ENCODE measurements at regions not wholly inside any gene's neighbourhood (a gene's known extent, or its start where the extent isn't known, plus 50 kb on each side); places are given as distances from the start of the nearest gene placed in this dataset.

DNA sequence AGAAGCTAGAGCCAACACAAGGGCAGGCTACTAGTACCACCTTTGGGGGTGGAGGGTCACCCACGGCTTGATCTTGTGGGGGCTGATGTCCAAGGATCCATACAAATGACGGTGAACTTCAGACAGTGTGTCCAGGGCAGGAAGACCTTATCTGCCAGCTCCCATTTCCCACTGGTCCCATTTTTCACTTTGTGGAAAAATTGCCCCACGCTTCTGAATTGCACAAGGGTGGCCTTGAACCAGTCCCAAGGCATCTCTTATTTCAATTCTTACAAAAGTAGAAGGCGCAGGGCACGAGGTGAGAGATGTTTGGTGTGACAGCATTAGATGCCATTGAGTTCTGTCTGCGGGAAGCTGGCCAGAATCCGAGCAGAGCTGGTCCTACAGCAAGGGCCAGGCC lies 252.7 kb upstream of the CELF2 start:
- whole genome bisulfite sequencing (ENCODE audit: missing lambda C conversion rate) = 7% methylated on average over 7 of the region's 7 CpGs
- no peaks in the 10 kb centered on the region; the same call in 2 of the 3 replicates for H3K9me3 ChIP-seq
- CTCF ChIA-PET = no interaction called here
- POLR2A ChIA-PET = no interaction called here
- no peak for TF ChIP-seq CHD2 (IDR thresholded peaks at IDR 0.05; ENCODE audit: low read length, partially characterized antibody)
- no peak for TF ChIP-seq EHMT2 (IDR thresholded peaks at IDR 0.05; ENCODE audit: low read depth)
- no peak for TF ChIP-seq CBX2 (IDR thresholded peaks at IDR 0.05; ENCODE audit: borderline replicate concordance, low read depth)
- no peak for TF ChIP-seq HOXB5 (CRISPR knock-in tag; IDR thresholded peaks at IDR 0.05)
- TF ChIP-seq ZSCAN20 (CRISPR knock-in tag; IDR thresholded peaks at IDR 0.05) = no peak
- TF ChIP-seq HDAC2 (IDR thresholded peaks at IDR 0.05) = no peak
- TF ChIP-seq ZC3H11A (IDR thresholded peaks at IDR 0.05) = no peak
- TF ChIP-seq HOXB13 (CRISPR knock-in tag; IDR thresholded peaks at IDR 0.05; ENCODE audit: low read depth) = no peak
- no peak for TF ChIP-seq ZNF302 (CRISPR knock-in tag; IDR thresholded peaks at IDR 0.05)
- TF ChIP-seq RCOR1 (IDR thresholded peaks at IDR 0.05; ENCODE audit: low read depth, low read length) = no peak
- TF ChIP-seq RNF2 (IDR thresholded peaks at IDR 0.05; ENCODE audit: borderline replicate concordance, low read depth) = no peak
- no peak for TF ChIP-seq RARB (CRISPR knock-in tag; IDR thresholded peaks at IDR 0.05)
- TF ChIP-seq JUNB (IDR thresholded peaks at IDR 0.05) = no peak
- no peak for TF ChIP-seq FOSL2 (IDR thresholded peaks at IDR 0.05)
- TF ChIP-seq FOSL2 (CRISPR knock-in tag; IDR thresholded peaks at IDR 0.05) = no peak
- TF ChIP-seq POLR2AphosphoS2 (conservative IDR thresholded peaks at IDR 0.05; ENCODE audit: low read length) = no peak
- no peak overlapping the region for H3K4me2 ChIP-seq
- no peaks in the 10 kb centered on the region for H3K4me1 ChIP-seq
- no peak for ATAC-seq
- no peak overlapping the region for H3K27ac ChIP-seq
- DNase-seq (ENCODE audit: low read depth in 1 of 2, low spot score in 1 of 2) = no peak
- no peak overlapping the region for H3K4me3 ChIP-seq
- FAIRE-seq = no peak

DNA sequence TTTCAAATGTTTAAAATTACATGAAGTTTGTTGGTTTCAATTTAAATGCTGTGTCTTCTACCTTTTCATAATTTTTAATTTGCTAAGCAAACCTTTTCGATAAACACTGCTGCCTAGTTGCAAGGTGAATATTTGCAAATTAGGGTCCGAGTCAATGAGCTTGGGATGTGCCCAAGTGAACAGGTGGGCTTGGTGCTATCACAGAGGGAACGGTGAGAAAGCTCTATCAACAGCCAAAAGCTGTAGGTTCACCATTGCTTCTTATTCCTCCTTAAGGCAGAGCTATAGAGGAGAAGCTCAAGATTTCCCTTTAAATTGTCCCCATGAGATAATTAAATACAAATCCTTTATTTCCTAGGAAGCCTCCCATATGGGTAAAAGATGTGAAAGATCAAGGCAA lies 245.3 kb upstream of the CELF2 start:
- POLR2A ChIA-PET = no interaction called here
- no peak for ATAC-seq

More for the DNA sequence above, 245.3 kb upstream of the CELF2 start:
- no peak overlapping the region for H3K4me3 ChIP-seq
- no peaks in the 10 kb centered on the region for H3K9me3 ChIP-seq
- whole genome bisulfite sequencing (ENCODE audit: missing lambda C conversion rate) = 5% methylated on average over 3 of the region's 3 CpGs
- no peaks in the 10 kb centered on the region for H3K4me1 ChIP-seq
- FAIRE-seq (no peak), DNase-seq (ENCODE audit: low read depth in 1 of 2, low spot score in 1 of 2) (no peak)
- CTCF ChIA-PET = no interaction called here
- no peak overlapping the region for H3K27ac ChIP-seq
- TF ChIP-seq, protein P1, sequence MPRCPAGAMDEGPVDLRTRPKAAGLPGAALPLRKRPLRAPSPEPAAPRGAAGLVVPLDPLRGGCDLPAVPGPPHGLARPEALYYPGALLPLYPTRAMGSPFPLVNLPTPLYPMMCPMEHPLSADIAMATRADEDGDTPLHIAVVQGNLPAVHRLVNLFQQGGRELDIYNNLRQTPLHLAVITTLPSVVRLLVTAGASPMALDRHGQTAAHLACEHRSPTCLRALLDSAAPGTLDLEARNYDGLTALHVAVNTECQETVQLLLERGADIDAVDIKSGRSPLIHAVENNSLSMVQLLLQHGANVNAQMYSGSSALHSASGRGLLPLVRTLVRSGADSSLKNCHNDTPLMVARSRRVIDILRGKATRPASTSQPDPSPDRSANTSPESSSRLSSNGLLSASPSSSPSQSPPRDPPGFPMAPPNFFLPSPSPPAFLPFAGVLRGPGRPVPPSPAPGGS (IDR thresholded peaks at IDR 0.05) = no peak
- no peak for TF ChIP-seq FOSB (CRISPR knock-in tag; IDR thresholded peaks at IDR 0.05)
- TF ChIP-seq, protein P2, sequence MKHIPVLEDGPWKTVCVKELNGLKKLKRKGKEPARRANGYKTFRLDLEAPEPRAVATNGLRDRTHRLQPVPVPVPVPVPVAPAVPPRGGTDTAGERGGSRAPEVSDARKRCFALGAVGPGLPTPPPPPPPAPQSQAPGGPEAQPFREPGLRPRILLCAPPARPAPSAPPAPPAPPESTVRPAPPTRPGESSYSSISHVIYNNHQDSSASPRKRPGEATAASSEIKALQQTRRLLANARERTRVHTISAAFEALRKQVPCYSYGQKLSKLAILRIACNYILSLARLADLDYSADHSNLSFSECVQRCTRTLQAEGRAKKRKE (CRISPR knock-in tag; IDR thresholded peaks at IDR 0.05; ENCODE audit: low read depth) = no peak
- TF ChIP-seq, protein P3, sequence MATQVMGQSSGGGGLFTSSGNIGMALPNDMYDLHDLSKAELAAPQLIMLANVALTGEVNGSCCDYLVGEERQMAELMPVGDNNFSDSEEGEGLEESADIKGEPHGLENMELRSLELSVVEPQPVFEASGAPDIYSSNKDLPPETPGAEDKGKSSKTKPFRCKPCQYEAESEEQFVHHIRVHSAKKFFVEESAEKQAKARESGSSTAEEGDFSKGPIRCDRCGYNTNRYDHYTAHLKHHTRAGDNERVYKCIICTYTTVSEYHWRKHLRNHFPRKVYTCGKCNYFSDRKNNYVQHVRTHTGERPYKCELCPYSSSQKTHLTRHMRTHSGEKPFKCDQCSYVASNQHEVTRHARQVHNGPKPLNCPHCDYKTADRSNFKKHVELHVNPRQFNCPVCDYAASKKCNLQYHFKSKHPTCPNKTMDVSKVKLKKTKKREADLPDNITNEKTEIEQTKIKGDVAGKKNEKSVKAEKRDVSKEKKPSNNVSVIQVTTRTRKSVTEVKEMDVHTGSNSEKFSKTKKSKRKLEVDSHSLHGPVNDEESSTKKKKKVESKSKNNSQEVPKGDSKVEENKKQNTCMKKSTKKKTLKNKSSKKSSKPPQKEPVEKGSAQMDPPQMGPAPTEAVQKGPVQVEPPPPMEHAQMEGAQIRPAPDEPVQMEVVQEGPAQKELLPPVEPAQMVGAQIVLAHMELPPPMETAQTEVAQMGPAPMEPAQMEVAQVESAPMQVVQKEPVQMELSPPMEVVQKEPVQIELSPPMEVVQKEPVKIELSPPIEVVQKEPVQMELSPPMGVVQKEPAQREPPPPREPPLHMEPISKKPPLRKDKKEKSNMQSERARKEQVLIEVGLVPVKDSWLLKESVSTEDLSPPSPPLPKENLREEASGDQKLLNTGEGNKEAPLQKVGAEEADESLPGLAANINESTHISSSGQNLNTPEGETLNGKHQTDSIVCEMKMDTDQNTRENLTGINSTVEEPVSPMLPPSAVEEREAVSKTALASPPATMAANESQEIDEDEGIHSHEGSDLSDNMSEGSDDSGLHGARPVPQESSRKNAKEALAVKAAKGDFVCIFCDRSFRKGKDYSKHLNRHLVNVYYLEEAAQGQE (IDR thresholded peaks at IDR 0.05) = no peak
- no peak for TF ChIP-seq POLR2AphosphoS2 (conservative IDR thresholded peaks at IDR 0.05; ENCODE audit: low read length)
- no peak for TF ChIP-seq POLR2A (IDR thresholded peaks at IDR 0.05; ENCODE audit: low read length)
- TF ChIP-seq RFX5 (IDR thresholded peaks at IDR 0.05) = no peak
- no peak for TF ChIP-seq TP53 (CRISPR knock-in tag; IDR thresholded peaks at IDR 0.05)
- TF ChIP-seq, protein P4, sequence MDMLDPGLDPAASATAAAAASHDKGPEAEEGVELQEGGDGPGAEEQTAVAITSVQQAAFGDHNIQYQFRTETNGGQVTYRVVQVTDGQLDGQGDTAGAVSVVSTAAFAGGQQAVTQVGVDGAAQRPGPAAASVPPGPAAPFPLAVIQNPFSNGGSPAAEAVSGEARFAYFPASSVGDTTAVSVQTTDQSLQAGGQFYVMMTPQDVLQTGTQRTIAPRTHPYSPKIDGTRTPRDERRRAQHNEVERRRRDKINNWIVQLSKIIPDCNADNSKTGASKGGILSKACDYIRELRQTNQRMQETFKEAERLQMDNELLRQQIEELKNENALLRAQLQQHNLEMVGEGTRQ (IDR thresholded peaks at IDR 0.05) = no peak
- no peak for TF ChIP-seq ZC3H11A (IDR thresholded peaks at IDR 0.05)
- TF ChIP-seq, protein P5, sequence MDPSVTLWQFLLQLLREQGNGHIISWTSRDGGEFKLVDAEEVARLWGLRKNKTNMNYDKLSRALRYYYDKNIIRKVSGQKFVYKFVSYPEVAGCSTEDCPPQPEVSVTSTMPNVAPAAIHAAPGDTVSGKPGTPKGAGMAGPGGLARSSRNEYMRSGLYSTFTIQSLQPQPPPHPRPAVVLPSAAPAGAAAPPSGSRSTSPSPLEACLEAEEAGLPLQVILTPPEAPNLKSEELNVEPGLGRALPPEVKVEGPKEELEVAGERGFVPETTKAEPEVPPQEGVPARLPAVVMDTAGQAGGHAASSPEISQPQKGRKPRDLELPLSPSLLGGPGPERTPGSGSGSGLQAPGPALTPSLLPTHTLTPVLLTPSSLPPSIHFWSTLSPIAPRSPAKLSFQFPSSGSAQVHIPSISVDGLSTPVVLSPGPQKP (IDR thresholded peaks at IDR 0.05; ENCODE audit: low read depth, low read length) = no peak
- TF ChIP-seq HEYL (CRISPR knock-in tag; IDR thresholded peaks at IDR 0.05) = no peak
- TF ChIP-seq MYC (IDR thresholded peaks at IDR 0.05; ENCODE audit: borderline replicate concordance, low read length) = no peak
- TF ChIP-seq JUN (IDR thresholded peaks at IDR 0.05) = no peak
- H3K4me2 ChIP-seq = no peak overlapping the region
